WTC11 (cell line): ENCODE measurements at regions not wholly inside any gene's neighbourhood (a gene's known extent, or its start where the extent isn't known, plus 50 kb on each side); places are given as distances from the start of the nearest gene placed in this dataset.

Source experiments
- ATAC-seq: fragments of 200-7000 bp; cut with Tn5 transposase; 2 replicates; pipeline ENCODE4 v1.10.0; 2021; ENCODE audit warnings: mild to moderate bottlenecking, moderate library complexity
- CTCF ChIA-PET: fragments of 300-600 bp; sonication (Branson Sonifier 250); formaldehyde crosslinking; loops from one replicate; lab custom pipeline; 2021; ENCODE audit warnings: antibody characterized with exemption; lab: Charles Lee
- POLR2A ChIA-PET: fragments of 350-600 bp; sonication (Branson Sonifier 250); formaldehyde crosslinking; loops from one replicate; lab custom pipeline; 2021; ENCODE audit warnings: antibody characterized with exemption; lab: Charles Lee
- DNase-seq: peaks from one replicate; pipeline ENCODE4 v3.0.0; 2021; ENCODE audit warnings: low spot score
- H3K27ac Mint-ChIP-seq: 2 replicates; pipeline ENCODE4 v1.8.0; 2021; ENCODE audit warnings: mixed read lengths
- H3K27me3 Mint-ChIP-seq: 2 replicates; pipeline ENCODE4 v1.8.0; 2021; ENCODE audit warnings: low read depth, mild to moderate bottlenecking, moderate library complexity, mixed read lengths
- H3K36me3 Mint-ChIP-seq: 2 replicates; pipeline ENCODE4 v1.8.0; 2021; ENCODE audit warnings: mixed read lengths
- H3K4me1 Mint-ChIP-seq: 2 replicates; pipeline ENCODE4 v1.8.0; 2022; ENCODE audit warnings: mixed read lengths
- H3K4me3 Mint-ChIP-seq: 2 replicates; pipeline ENCODE4 v1.8.0; 2021; ENCODE audit warnings: mild to moderate bottlenecking, moderate library complexity, mixed read lengths
- H3K9me3 Mint-ChIP-seq: 2 replicates; pipeline ENCODE4 v1.8.0; 2021; ENCODE audit warnings: mixed read lengths
- ATF6 ChIP-seq: sonication (generic); formaldehyde crosslinking; IDR thresholded peaks from 2 replicates; pipeline ENCODE4 v1.8.1; 2023; ENCODE audit warnings: mild to moderate bottlenecking, missing genetic modification reagents
- CBFB ChIP-seq: sonication (generic); formaldehyde crosslinking; IDR thresholded peaks from 2 replicates; pipeline ENCODE4 v1.8.1; 2022; ENCODE audit warnings: mild to moderate bottlenecking, low read depth, missing genetic modification reagents
- CTCF ChIP-seq: fragments of 200-600 bp; IDR thresholded peaks from 2 replicates; pipeline ENCODE4 v1.8.0; 2022; ENCODE audit warnings: antibody characterized with exemption
- ERG ChIP-seq: fragments of 250-450 bp; sonication (Bioruptor Pico); IDR thresholded peaks from 2 replicates; pipeline ENCODE4 v1.8.0; 2021; ENCODE audit warnings: mild to moderate bottlenecking
- FOXK1 ChIP-seq: sonication (generic); formaldehyde crosslinking; IDR thresholded peaks from 2 replicates; pipeline ENCODE4 v1.8.0; 2022; ENCODE audit warnings: mild to moderate bottlenecking, moderate library complexity, missing genetic modification reagents
- MLX ChIP-seq: sonication (generic); formaldehyde crosslinking; IDR thresholded peaks from 2 replicates; pipeline ENCODE4 v1.8.1; 2023; ENCODE audit warnings: mild to moderate bottlenecking, missing genetic modification reagents, moderate library complexity
- NFATC4 ChIP-seq: fragments of 250-450 bp; sonication (Bioruptor Pico); IDR thresholded peaks from 2 replicates; pipeline ENCODE4 v1.9.0; 2021; ENCODE audit warnings: mild to moderate bottlenecking
- NR3C1 ChIP-seq: sonication (generic); formaldehyde crosslinking; conservative IDR thresholded peaks from 2 replicates; pipeline ENCODE4 v1.8.1; 2023; ENCODE audit warnings: low read depth, mild to moderate bottlenecking, missing genetic modification reagents
- RELA ChIP-seq: sonication (generic); formaldehyde crosslinking; IDR thresholded peaks from 2 replicates; pipeline ENCODE4 v1.8.1; 2022; ENCODE audit warnings: missing genetic modification reagents, mild to moderate bottlenecking, borderline replicate concordance
- SOX15 ChIP-seq: fragments of 250-450 bp; sonication (Bioruptor Pico); IDR thresholded peaks from 2 replicates; pipeline ENCODE4 v1.9.0; 2021; ENCODE audit warnings: mild to moderate bottlenecking
- TCF7 ChIP-seq: sonication (generic); formaldehyde crosslinking; IDR thresholded peaks from 2 replicates; pipeline ENCODE4 v1.8.0; 2022; ENCODE audit warnings: mild to moderate bottlenecking, low read depth, missing genetic modification reagents, moderate library complexity
- ZBTB21 ChIP-seq: sonication (generic); formaldehyde crosslinking; IDR thresholded peaks from 2 replicates; pipeline ENCODE4 v1.8.1; 2023; ENCODE audit warnings: mild to moderate bottlenecking, missing genetic modification reagents, borderline replicate concordance
- ZNF219 ChIP-seq: sonication (generic); formaldehyde crosslinking; IDR thresholded peaks from 2 replicates; pipeline ENCODE4 v1.8.0; 2023; ENCODE audit warnings: missing genetic modification reagents, mild to moderate bottlenecking, borderline replicate concordance
- ZNF263 ChIP-seq: sonication (generic); formaldehyde crosslinking; IDR thresholded peaks from 2 replicates; pipeline ENCODE4 v1.8.1; 2022; ENCODE audit warnings: low read depth, mild to moderate bottlenecking, moderate library complexity, missing genetic modification reagents
- ZNF423 ChIP-seq: fragments of 250-450 bp; sonication (Bioruptor Pico); IDR thresholded peaks from 2 replicates; pipeline ENCODE4 v2.1.2; 2022; ENCODE audit warnings: mild to moderate bottlenecking, moderate library complexity
- TF ChIP-seq, protein P1 (sequence below): fragments of 250-450 bp; sonication (Bioruptor Pico); IDR thresholded peaks from 2 replicates; pipeline ENCODE4 v1.9.0; 2021; ENCODE audit warnings: mild to moderate bottlenecking, borderline replicate concordance
- TF ChIP-seq, protein P2 (sequence below): fragments of 250-450 bp; sonication (Bioruptor Pico); IDR thresholded peaks from 2 replicates; pipeline ENCODE4 v1.9.0; 2021; ENCODE audit warnings: moderate library complexity, mild to moderate bottlenecking, inconsistent platforms, borderline replicate concordance
- TF ChIP-seq, protein P3 (sequence below): sonication (generic); formaldehyde crosslinking; IDR thresholded peaks from 2 replicates; pipeline ENCODE4 v1.8.0; 2022; ENCODE audit warnings: mild to moderate bottlenecking, missing genetic modification reagents

- TF ChIP-seq, protein P1, sequence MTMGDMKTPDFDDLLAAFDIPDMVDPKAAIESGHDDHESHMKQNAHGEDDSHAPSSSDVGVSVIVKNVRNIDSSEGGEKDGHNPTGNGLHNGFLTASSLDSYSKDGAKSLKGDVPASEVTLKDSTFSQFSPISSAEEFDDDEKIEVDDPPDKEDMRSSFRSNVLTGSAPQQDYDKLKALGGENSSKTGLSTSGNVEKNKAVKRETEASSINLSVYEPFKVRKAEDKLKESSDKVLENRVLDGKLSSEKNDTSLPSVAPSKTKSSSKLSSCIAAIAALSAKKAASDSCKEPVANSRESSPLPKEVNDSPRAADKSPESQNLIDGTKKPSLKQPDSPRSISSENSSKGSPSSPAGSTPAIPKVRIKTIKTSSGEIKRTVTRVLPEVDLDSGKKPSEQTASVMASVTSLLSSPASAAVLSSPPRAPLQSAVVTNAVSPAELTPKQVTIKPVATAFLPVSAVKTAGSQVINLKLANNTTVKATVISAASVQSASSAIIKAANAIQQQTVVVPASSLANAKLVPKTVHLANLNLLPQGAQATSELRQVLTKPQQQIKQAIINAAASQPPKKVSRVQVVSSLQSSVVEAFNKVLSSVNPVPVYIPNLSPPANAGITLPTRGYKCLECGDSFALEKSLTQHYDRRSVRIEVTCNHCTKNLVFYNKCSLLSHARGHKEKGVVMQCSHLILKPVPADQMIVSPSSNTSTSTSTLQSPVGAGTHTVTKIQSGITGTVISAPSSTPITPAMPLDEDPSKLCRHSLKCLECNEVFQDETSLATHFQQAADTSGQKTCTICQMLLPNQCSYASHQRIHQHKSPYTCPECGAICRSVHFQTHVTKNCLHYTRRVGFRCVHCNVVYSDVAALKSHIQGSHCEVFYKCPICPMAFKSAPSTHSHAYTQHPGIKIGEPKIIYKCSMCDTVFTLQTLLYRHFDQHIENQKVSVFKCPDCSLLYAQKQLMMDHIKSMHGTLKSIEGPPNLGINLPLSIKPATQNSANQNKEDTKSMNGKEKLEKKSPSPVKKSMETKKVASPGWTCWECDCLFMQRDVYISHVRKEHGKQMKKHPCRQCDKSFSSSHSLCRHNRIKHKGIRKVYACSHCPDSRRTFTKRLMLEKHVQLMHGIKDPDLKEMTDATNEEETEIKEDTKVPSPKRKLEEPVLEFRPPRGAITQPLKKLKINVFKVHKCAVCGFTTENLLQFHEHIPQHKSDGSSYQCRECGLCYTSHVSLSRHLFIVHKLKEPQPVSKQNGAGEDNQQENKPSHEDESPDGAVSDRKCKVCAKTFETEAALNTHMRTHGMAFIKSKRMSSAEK: no peak
- TF ChIP-seq ATF6 (CRISPR knock-in tag) (no peak), ZNF263 (CRISPR knock-in tag) (no peak), TCF7 (no peak), CBFB (CRISPR knock-in tag) (no peak), ERG (CRISPR knock-in tag) (no peak), NR3C1 (CRISPR knock-in tag) (no peak), ZNF423 (CRISPR knock-in tag) (no peak)
- TF ChIP-seq, protein P2, sequence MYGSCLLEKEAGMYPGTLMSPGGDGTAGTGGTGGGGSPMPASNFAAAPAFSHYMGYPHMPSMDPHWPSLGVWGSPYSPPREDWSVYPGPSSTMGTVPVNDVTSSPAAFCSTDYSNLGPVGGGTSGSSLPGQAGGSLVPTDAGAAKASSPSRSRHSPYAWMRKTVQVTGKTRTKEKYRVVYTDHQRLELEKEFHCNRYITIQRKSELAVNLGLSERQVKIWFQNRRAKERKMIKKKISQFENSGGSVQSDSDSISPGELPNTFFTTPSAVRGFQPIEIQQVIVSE (CRISPR knock-in tag): no peak
Measured at GRCh38 chr16:6406028-6406427, 926.6 kb upstream of the RBFOX1 start (continued).

- DNase-seq: no peak
- ATAC-seq: no peak
- Mint-ChIP-seq H3K9me3 (peaks cover 36% of the 10 kb centered on the region), H3K4me1 (no peaks in the 10 kb centered on the region), H3K27me3 (peaks cover 10% of the 10 kb centered on the region), H3K4me3 (no peak overlapping the region), H3K36me3 (peaks cover 40% of the 10 kb centered on the region), H3K27ac (no peak overlapping the region)
- ChIA-PET POLR2A (no interaction called here), CTCF (no interaction called here)
- no peak for TF ChIP-seq MLX (CRISPR knock-in tag)
- no peak for TF ChIP-seq NFATC4
- TF ChIP-seq FOXK1 (CRISPR knock-in tag): no peak
- TF ChIP-seq ZBTB21 (CRISPR knock-in tag): no peak
- TF ChIP-seq ZNF219 (CRISPR knock-in tag): no peak
Measured at GRCh38 chr16:6382924-6383459, 949.7 kb upstream of the RBFOX1 start.

GRCh38 chr16:6381896-6382295 is 950.7 kb upstream of the RBFOX1 start:
- TF ChIP-seq CTCF (no peak), NFATC4 (no peak), SOX15 (CRISPR knock-in tag) (no peak), RELA (CRISPR knock-in tag) (no peak)
- TF ChIP-seq, protein P2 (CRISPR knock-in tag): no peak
- TF ChIP-seq, protein P3, sequence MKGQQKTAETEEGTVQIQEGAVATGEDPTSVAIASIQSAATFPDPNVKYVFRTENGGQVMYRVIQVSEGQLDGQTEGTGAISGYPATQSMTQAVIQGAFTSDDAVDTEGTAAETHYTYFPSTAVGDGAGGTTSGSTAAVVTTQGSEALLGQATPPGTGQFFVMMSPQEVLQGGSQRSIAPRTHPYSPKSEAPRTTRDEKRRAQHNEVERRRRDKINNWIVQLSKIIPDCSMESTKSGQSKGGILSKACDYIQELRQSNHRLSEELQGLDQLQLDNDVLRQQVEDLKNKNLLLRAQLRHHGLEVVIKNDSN (CRISPR knock-in tag): no peak
- Mint-ChIP-seq H3K9me3 (peaks cover 27% of the 10 kb centered on the region), H3K4me1 (no peaks in the 10 kb centered on the region), H3K27ac (no peak overlapping the region), H3K36me3 (peaks cover 32% of the 10 kb centered on the region), H3K27me3 (peaks cover 10% of the 10 kb centered on the region), H3K4me3 (no peak overlapping the region)
- CTCF ChIA-PET: no interaction called here
- ATAC-seq (no peak), DNase-seq (no peak)
- POLR2A ChIA-PET: no interaction called here
